ENCODE measurements at regions not wholly inside any gene's neighbourhood (a gene's known extent, or its start where the extent isn't known, plus 50 kb on each side); places are given as distances from the start of the nearest gene placed in this dataset.

- H3K36me3 ChIP-seq: no peaks in the 10 kb centered on the region
- intact Hi-C loops (cut with DNase I): no loop called here
- no peak for TF ChIP-seq CTCF (IDR thresholded peaks at IDR 0.05)
- H3K9me3 ChIP-seq: no peaks in the 10 kb centered on the region
- H3K27me3 ChIP-seq: no peaks in the 10 kb centered on the region
- no peak overlapping the region for H3K27ac ChIP-seq
- no peaks in the 10 kb centered on the region for H3K4me1 ChIP-seq
- no peak overlapping the region for H3K4me3 ChIP-seq
- no peak for DNase-seq (ENCODE audit: low spot score in 2 of 2)
Observed at GRCh38 chr12:24008166-24008565, 58.7 kb upstream of the SOX5 start.

Measured in ascending aorta (tissue), 2 donors.